Colonic mucosa (tissue), 4 donors: ENCODE measurements at regions not wholly inside any gene's neighbourhood (a gene's known extent, or its start where the extent isn't known, plus 50 kb on each side); places are given as distances from the start of the nearest gene placed in this dataset.

Experiments
- DNase-seq: peaks from one replicate; pipeline ENCODE4 v3.0.0-alpha.2; 2020
- H3K27ac ChIP-seq: fragments of 200-600 bp; one replicate; pipeline ENCODE4 v1.8.0; 2021
- H3K27me3 ChIP-seq: fragments of 200-600 bp; one replicate; pipeline ENCODE4 v1.8.0; 2021
- H3K36me3 ChIP-seq: fragments of 200-600 bp; one replicate; pipeline ENCODE4 v1.8.0; 2021
- H3K4me1 ChIP-seq: fragments of 200-600 bp; one replicate; pipeline ENCODE4 v1.8.0; 2021; ENCODE audit warnings: mild to moderate bottlenecking
- H3K4me3 ChIP-seq: fragments of 200-600 bp; one replicate; pipeline ENCODE4 v1.8.0; 2021
- H3K9ac ChIP-seq, 2 donors: one replicate each; pipeline ENCODE4 v1.7.0; 2013; ENCODE audit warnings: control low read depth in 2 of 2, low read depth in 2 of 2, low read length in 2 of 2
- H3K9me3 ChIP-seq: fragments of 200-600 bp; one replicate; pipeline ENCODE4 v1.8.0; 2021
- CTCF ChIP-seq: fragments of 200-600 bp; IDR thresholded peaks from one replicate; pipeline ENCODE4 v1.8.0; 2022; ENCODE audit warnings: antibody characterized with exemption, mild to moderate bottlenecking
- intact Hi-C: fragments of 100-400 bp; cut with DNase I; formaldehyde crosslinking; loops from one replicate; pipeline ENCODE4 v1.14.1; 2022
- donor health status: healthy.
- donor health status: DM: no; HTN: no; CAD: no.
- donor health status: DM: no; HTN: no; CAD: no.

- Histone ChIP-seq H3K27ac (no peak overlapping the region), H3K27me3 (no peaks in the 10 kb centered on the region), H3K4me3 (no peak overlapping the region), H3K36me3 (no peaks in the 10 kb centered on the region), H3K4me1 (no peaks in the 10 kb centered on the region), H3K9me3 (no peaks in the 10 kb centered on the region), H3K9ac (no peak overlapping the region)
- intact Hi-C loops, result no loop called here
- no peak for TF ChIP-seq CTCF
- DNase-seq, result no peak
These were observed 484.7 kb upstream of the TENM4 start for GRCh38 chr11:79925570-79925969.

GRCh38 chr11:79922641-79923040 lies 481.8 kb upstream of the TENM4 start:
- H3K36me3 ChIP-seq, result no peaks in the 10 kb centered on the region
- no peak overlapping the region for H3K4me3 ChIP-seq
- H3K27ac ChIP-seq, result no peak overlapping the region
- no peak overlapping the region for H3K9ac ChIP-seq
- no peaks in the 10 kb centered on the region for H3K9me3 ChIP-seq
- no peaks in the 10 kb centered on the region for H3K4me1 ChIP-seq
- H3K27me3 ChIP-seq, result no peaks in the 10 kb centered on the region
- no peak for DNase-seq
- intact Hi-C loops, result no loop called here
- no peak for TF ChIP-seq CTCF

GRCh38 chr11:79920480-79920879 lies 479.6 kb upstream of the TENM4 start:
- H3K4me3 ChIP-seq, result no peak overlapping the region
- no peaks in the 10 kb centered on the region for H3K36me3 ChIP-seq
- no peaks in the 10 kb centered on the region for H3K27me3 ChIP-seq
- H3K27ac ChIP-seq, result no peak overlapping the region
- intact Hi-C loops, result no loop called here
- no peak for DNase-seq
- H3K9me3 ChIP-seq, result no peaks in the 10 kb centered on the region
- H3K4me1 ChIP-seq, result no peaks in the 10 kb centered on the region
- H3K9ac ChIP-seq, result no peak overlapping the region
- TF ChIP-seq CTCF, result no peak

- intact Hi-C loops, result no loop called here
These were observed 478.5 kb upstream of the TENM4 start for GRCh38 chr11:79919350-79919749.

GRCh38 chr11:79918846-79919245 lies 478.0 kb upstream of the TENM4 start:
- no peaks in the 10 kb centered on the region for H3K27me3 ChIP-seq
- intact Hi-C loops, result no loop called here
- no peak overlapping the region for H3K4me3 ChIP-seq
- no peak overlapping the region for H3K27ac ChIP-seq
- no peaks in the 10 kb centered on the region for H3K4me1 ChIP-seq
- TF ChIP-seq CTCF, result no peak
- no peaks in the 10 kb centered on the region for H3K9me3 ChIP-seq
- DNase-seq, result no peak
- no peaks in the 10 kb centered on the region for H3K36me3 ChIP-seq
- no peak overlapping the region for H3K9ac ChIP-seq

More at GRCh38 chr11:79919350-79919749, 478.5 kb upstream of the TENM4 start:
- no peak for TF ChIP-seq CTCF
- no peak overlapping the region for H3K9ac ChIP-seq
- DNase-seq, result peak; percentile 24
- H3K4me1 ChIP-seq, result no peaks in the 10 kb centered on the region
- no peaks in the 10 kb centered on the region for H3K9me3 ChIP-seq
- H3K27me3 ChIP-seq, result no peaks in the 10 kb centered on the region
- H3K4me3 ChIP-seq, result no peak overlapping the region
- no peaks in the 10 kb centered on the region for H3K36me3 ChIP-seq
- H3K27ac ChIP-seq, result no peak overlapping the region

- peak; percentile 34 for DNase-seq
- no peak for TF ChIP-seq CTCF
- intact Hi-C loops, result no loop called here
These were observed 465.3 kb upstream of the TENM4 start for GRCh38 chr11:79906164-79906563.

More at GRCh38 chr11:79906164-79906563, 465.3 kb upstream of the TENM4 start:
- Histone ChIP-seq H3K27me3 (no peaks in the 10 kb centered on the region), H3K9me3 (no peaks in the 10 kb centered on the region), H3K4me3 (no peak overlapping the region), H3K4me1 (no peaks in the 10 kb centered on the region), H3K9ac (no peak overlapping the region), H3K36me3 (no peaks in the 10 kb centered on the region), H3K27ac (no peak overlapping the region)
